GM23338 (cell line): ENCODE measurements at regions not wholly inside any gene's neighbourhood (a gene's known extent, or its start where the extent isn't known, plus 50 kb on each side); places are given as distances from the start of the nearest gene placed in this dataset.

Experiments used
- CREB1 ChIP-seq: fragments of 250-450 bp; sonication (Bioruptor Pico); IDR thresholded peaks from 2 replicates; pipeline ENCODE4 v1.5.0; 2020; ENCODE audit warnings: low read depth, mild to moderate bottlenecking, moderate library complexity
- CTCF ChIP-seq, 2 experiments: fragments of 200-600 bp in 1 of 2; sonication (generic) in 1 of 2; conservative IDR thresholded peaks; 2 replicates each; pipeline versions ENCODE4 v1.5.1 to v1.6.1; 2016 to 2017; ENCODE audit warnings: antibody characterized with exemption in 2 of 2, low read depth in 2 of 2, mild to moderate bottlenecking in 2 of 2, moderate library complexity in 1 of 2
- ETS1 ChIP-seq: IDR thresholded peaks from 2 replicates; pipeline ENCODE4 v1.6.1; 2016; ENCODE audit warnings: antibody characterized with exemption
- EZH2 ChIP-seq: fragments of 200-600 bp; sonication (generic); IDR thresholded peaks from one replicate; pipeline ENCODE4 v1.8.0; 2017; ENCODE audit warnings: antibody characterized with exemption, mild to moderate bottlenecking, low read depth; ENCODE audit not compliant: unreplicated experiment
- EZH2phosphoT487 ChIP-seq: fragments of 200-600 bp; sonication (generic); IDR thresholded peaks from one replicate; pipeline ENCODE4 v1.8.1; 2018; ENCODE audit warnings: antibody characterized with exemption; ENCODE audit not compliant: unreplicated experiment
- POLR2AphosphoS5 ChIP-seq: IDR thresholded peaks from 2 replicates; pipeline ENCODE4 v1.6.1; 2016; ENCODE audit warnings: antibody characterized with exemption, low read depth
- REST ChIP-seq: IDR thresholded peaks from one replicate; pipeline ENCODE4 v1.6.1; 2018; ENCODE audit warnings: antibody characterized with exemption; ENCODE audit not compliant: unreplicated experiment
- ZNF114 ChIP-seq: fragments of 250-450 bp; sonication (Bioruptor Pico); IDR thresholded peaks from 2 replicates; pipeline ENCODE4 v1.5.0; 2020; ENCODE audit warnings: mild to moderate bottlenecking, moderate library complexity

DNA sequence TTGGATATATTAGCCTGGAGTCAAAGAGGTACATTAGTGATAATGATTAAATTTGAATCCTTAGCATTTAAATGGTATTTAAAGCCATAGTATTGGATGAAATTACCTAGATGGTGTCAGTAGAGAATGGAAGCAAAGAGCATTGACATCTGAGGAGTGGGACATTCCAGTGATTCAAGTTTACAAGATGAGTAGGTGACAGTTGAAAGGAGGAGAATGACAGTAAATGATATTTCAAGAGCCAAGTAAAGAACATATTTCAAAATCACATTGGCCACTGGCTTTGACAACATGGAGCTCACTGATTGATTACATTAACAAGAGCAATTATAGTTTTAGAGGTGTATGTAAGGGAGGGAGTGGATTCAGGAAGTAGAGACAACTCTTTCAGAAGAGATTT, 93.9 kb upstream of the MEF2C start:
- TF ChIP-seq CTCF (conservative IDR thresholded peaks at IDR 0.05; ENCODE audit: low read depth in 2 of 2) = no peak
- TF ChIP-seq REST = no peak
- TF ChIP-seq EZH2 = no peak
- TF ChIP-seq EZH2phosphoT487 = no peak
- no peak for TF ChIP-seq ZNF114 (CRISPR knock-in tag)
- no peak for TF ChIP-seq ETS1
- TF ChIP-seq CREB1 (CRISPR knock-in tag) = no peak
- TF ChIP-seq POLR2AphosphoS5 = no peak
